ENCODE measurements at regions not wholly inside any gene's neighbourhood (a gene's known extent, or its start where the extent isn't known, plus 50 kb on each side); places are given as distances from the start of the nearest gene placed in this dataset.
A peak's percentile ranks its signal among the peaks of the same experiment; 100 is the strongest.

DNA sequence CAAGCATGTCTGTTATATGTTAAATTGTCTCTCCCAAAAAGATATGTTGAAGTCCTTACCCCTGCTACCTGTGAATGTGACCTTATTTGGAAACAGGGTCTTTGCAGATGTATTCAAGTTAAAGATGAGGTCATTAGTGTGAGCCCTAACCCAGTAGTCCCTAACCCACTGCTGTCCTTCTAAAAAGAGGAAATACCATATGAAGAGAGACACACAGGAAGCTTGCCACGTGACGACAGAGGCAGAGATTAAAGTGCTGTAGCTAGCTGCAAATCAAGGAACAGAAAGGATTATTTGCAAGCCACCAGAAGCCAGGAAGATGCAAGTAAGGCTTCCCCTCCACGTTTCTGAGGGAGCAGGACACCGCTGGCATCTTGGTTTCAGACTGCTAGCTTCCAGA is 150.1 kb downstream of the HNRNPD start:
- Histone ChIP-seq H3K4me1 (replicated peaks in 1 of 2) (no peaks in the 10 kb centered on the region), H3K4me3 (no peak overlapping the region), H3K9me3 (replicated peaks in 1 of 3) (no peaks in the 10 kb centered on the region), H3K27me3 (no peaks in the 10 kb centered on the region), H3K27ac (no peak overlapping the region), H3K36me3 (replicated peaks in 1 of 2) (no peaks in the 10 kb centered on the region)
- intact Hi-C loops (cut with DNase I) = no loop called here
- DNase-seq = peak in 6 of 7 donors; percentile 19 to 66 (median 43)
- WGBS, 4 donors = 21 to 30% (median 28%) methylated on average over 4 of the region's 4 CpGs
- no peak for TF ChIP-seq POLR2A (IDR thresholded peaks at IDR 0.05)
- TF ChIP-seq, protein P1, sequence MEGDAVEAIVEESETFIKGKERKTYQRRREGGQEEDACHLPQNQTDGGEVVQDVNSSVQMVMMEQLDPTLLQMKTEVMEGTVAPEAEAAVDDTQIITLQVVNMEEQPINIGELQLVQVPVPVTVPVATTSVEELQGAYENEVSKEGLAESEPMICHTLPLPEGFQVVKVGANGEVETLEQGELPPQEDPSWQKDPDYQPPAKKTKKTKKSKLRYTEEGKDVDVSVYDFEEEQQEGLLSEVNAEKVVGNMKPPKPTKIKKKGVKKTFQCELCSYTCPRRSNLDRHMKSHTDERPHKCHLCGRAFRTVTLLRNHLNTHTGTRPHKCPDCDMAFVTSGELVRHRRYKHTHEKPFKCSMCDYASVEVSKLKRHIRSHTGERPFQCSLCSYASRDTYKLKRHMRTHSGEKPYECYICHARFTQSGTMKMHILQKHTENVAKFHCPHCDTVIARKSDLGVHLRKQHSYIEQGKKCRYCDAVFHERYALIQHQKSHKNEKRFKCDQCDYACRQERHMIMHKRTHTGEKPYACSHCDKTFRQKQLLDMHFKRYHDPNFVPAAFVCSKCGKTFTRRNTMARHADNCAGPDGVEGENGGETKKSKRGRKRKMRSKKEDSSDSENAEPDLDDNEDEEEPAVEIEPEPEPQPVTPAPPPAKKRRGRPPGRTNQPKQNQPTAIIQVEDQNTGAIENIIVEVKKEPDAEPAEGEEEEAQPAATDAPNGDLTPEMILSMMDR (IDR thresholded peaks at IDR 0.05) = no peak

DNA sequence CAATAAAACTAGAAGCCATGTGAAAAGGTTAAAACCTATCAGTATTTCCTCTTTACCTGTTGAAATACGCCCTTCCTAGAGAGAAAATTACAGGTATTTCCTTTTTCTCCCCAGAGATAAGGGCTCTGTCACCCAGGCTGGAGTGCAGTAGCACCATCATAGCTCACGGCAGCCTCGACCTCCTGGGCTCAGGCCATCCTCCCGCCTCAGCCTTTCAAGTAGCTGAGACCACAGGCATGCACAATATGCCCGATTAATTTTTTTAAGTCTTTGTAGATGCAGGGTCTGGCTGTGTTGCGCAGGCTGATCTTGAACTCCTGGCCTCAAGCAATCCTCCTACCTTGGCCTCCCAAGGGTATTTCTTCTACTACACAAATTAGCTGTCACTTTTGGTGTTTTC is 154.4 kb downstream of the HNRNPD start:
- Histone ChIP-seq H3K9me3 (replicated peaks in 1 of 3) (no peaks in the 10 kb centered on the region), H3K27ac (no peak overlapping the region), H3K36me3 (replicated peaks in 1 of 2) (no peaks in the 10 kb centered on the region), H3K4me3 (no peak overlapping the region), H3K4me1 (replicated peaks in 1 of 2) (no peaks in the 10 kb centered on the region), H3K27me3 (no peaks in the 10 kb centered on the region)
- WGBS, 4 donors = 72 to 88% (median 77%) methylated on average over 6 of the region's 6 CpGs
- intact Hi-C loops (cut with DNase I) = no loop called here
- no peak for DNase-seq
- TF ChIP-seq, protein P1 (IDR thresholded peaks at IDR 0.05) = no peak
- no peak for TF ChIP-seq POLR2A (IDR thresholded peaks at IDR 0.05)

DNA sequence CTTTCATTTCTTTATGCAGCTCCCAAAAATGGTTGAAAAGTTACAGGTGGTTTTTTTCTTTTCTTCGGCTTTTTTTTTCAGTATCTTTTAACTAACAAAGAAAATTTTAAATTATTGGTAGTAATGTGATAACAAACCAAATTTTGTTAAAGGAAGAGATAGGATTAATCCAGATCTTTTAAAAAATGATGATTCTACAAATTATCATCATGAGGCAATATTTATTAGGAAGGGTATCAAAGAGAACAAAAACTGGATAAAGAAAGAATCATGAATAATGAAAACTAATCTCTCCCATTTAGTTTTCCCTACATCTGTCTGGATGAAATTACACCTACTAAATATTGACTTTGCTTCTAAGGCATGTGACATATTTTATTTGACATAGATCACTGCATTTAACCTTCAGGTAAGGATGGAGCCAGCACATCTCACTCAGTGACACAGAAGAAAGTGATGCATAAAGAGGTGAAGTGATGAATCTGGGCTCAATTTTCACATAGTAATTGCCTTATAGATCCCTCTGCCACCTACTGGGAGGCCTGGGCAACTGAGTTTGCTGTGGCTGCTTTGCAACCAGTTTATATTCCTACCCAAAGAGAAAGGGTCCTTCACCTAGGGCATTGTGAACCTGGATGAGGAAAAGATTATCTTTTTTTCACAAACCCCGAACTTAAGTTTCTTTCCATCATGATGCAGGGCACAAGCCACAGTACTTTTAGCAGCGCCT is 155.6 kb downstream of the HNRNPD start:
- Histone ChIP-seq H3K27me3 (no peaks in the 10 kb centered on the region), H3K4me3 (no peak overlapping the region), H3K4me1 (replicated peaks in 1 of 2) (no peaks in the 10 kb centered on the region), H3K9me3 (replicated peaks in 1 of 3) (no peaks in the 10 kb centered on the region), H3K36me3 (replicated peaks in 1 of 2) (no peaks in the 10 kb centered on the region), H3K27ac (no peak overlapping the region)
- 70 to 77% (median 76%) methylated on average over 3 of the region's 3 CpGs for WGBS, 4 donors
- intact Hi-C loops (cut with DNase I) = no loop called here
- DNase-seq = no peak
- TF ChIP-seq POLR2A (IDR thresholded peaks at IDR 0.05) = no peak
- TF ChIP-seq, protein P1 (IDR thresholded peaks at IDR 0.05) = peak in 1 of 6 experiments; percentile 20

DNA sequence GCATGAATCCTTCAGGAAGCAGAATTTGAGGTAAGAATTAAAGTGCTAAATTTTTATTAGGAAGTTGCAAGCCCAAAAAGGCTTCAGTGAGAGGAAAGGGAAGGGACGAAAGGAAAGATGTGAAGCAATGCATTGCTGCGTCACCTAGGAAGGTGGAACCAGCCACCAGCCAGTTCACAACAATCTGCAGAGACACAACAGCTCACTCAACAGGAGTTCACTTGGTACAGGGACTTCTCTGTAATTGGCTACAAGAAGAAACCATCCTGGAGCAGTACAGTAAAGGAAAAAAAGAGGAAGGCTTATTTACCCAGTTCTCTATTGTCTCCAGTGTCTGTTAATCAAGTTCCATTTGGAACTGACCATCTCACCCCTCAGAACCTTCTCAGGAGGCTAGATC is 157.6 kb downstream of the HNRNPD start:
- 69 to 78% (median 74%) methylated on average over 2 of the region's 2 CpGs for WGBS, 4 donors
- TF ChIP-seq, protein P1 (IDR thresholded peaks at IDR 0.05) = no peak
- TF ChIP-seq POLR2A (IDR thresholded peaks at IDR 0.05) = no peak

More for the DNA sequence above, 157.6 kb downstream of the HNRNPD start:
- intact Hi-C loops (cut with DNase I) = no loop called here
- H3K36me3 ChIP-seq (replicated peaks in 1 of 2) = no peaks in the 10 kb centered on the region
- DNase-seq = no peak
- H3K4me3 ChIP-seq = no peak overlapping the region
- H3K27me3 ChIP-seq = no peaks in the 10 kb centered on the region
- H3K4me1 ChIP-seq (replicated peaks in 1 of 2) = no peaks in the 10 kb centered on the region
- no peak overlapping the region for H3K27ac ChIP-seq
- H3K9me3 ChIP-seq (replicated peaks in 1 of 3) = no peaks in the 10 kb centered on the region
